HEK293T (cell line): ENCODE measurements at regions not wholly inside any gene's neighbourhood (a gene's known extent, or its start where the extent isn't known, plus 50 kb on each side); places are given as distances from the start of the nearest gene placed in this dataset.
"Not testable (repeated sequence)": the region's sequence is repeated elsewhere in the genome, so short reads cannot be mapped to it uniquely, and the experiment has no call there.

Experiments used
- CTCF ChIA-PET: fragments of 350-600 bp; formaldehyde crosslinking; extraction: SDS; loops from one replicate; lab custom pipeline; 2021; ENCODE audit warnings: antibody characterized with exemption, inconsistent platforms; lab: Yijun Ruan, JAX
- POLR2A ChIA-PET: fragments of 350-600 bp; formaldehyde crosslinking; extraction: SDS; loops from one replicate; lab custom pipeline; 2020; ENCODE audit warnings: antibody characterized with exemption, inconsistent platforms; lab: Yijun Ruan, JAX
- DNase-seq: peaks from one replicate; pipeline ENCODE4 v3.0.0; 2012; ENCODE audit warnings: mixed read lengths; ENCODE audit errors: extremely low spot score
- ARNT ChIP-seq: fragments of 450-650 bp; IDR thresholded peaks from 2 replicates; pipeline ENCODE4 v1.6.1; 2017; ENCODE audit warnings: mild to moderate bottlenecking
- BHLHE40 ChIP-seq: fragments of 450-650 bp; IDR thresholded peaks from 2 replicates; pipeline ENCODE4 v1.6.1; 2016; ENCODE audit warnings: mild to moderate bottlenecking, moderate library complexity, borderline replicate concordance
- CTBP1 ChIP-seq: fragments of 450-650 bp; IDR thresholded peaks from 2 replicates; pipeline ENCODE4 v1.6.1; 2016; ENCODE audit warnings: borderline replicate concordance
- ELF4 ChIP-seq: fragments of 450-650 bp; IDR thresholded peaks from 2 replicates; pipeline ENCODE4 v1.6.1; 2017; ENCODE audit warnings: antibody characterized with exemption
- FOXA1 ChIP-seq: fragments of 450-650 bp; IDR thresholded peaks from 2 replicates; pipeline ENCODE4 v1.6.1; 2016; ENCODE audit warnings: mild to moderate bottlenecking
- FOXK2 ChIP-seq: fragments of 450-650 bp; IDR thresholded peaks from 2 replicates; pipeline ENCODE4 v1.6.1; 2016; ENCODE audit warnings: mild to moderate bottlenecking
- FOXM1 ChIP-seq: fragments of 450-650 bp; IDR thresholded peaks from 2 replicates; pipeline ENCODE4 v1.6.1; 2017; ENCODE audit warnings: mild to moderate bottlenecking, borderline replicate concordance
- HDGF ChIP-seq: fragments of 450-650 bp; IDR thresholded peaks from 2 replicates; pipeline ENCODE4 v1.6.1; 2017; ENCODE audit warnings: antibody characterized with exemption, borderline replicate concordance
- L3MBTL2 ChIP-seq: fragments of 450-650 bp; conservative IDR thresholded peaks from 2 replicates; pipeline ENCODE4 v1.6.1; 2016; ENCODE audit warnings: mild to moderate bottlenecking
- LEF1 ChIP-seq: fragments of 450-650 bp; IDR thresholded peaks from 2 replicates; pipeline ENCODE4 v1.6.1; 2017; ENCODE audit warnings: mild to moderate bottlenecking, borderline replicate concordance
- NFRKB ChIP-seq: fragments of 450-650 bp; IDR thresholded peaks from 2 replicates; pipeline ENCODE4 v1.6.1; 2016; ENCODE audit warnings: mild to moderate bottlenecking, moderate library complexity
- SP1 ChIP-seq: fragments of 450-650 bp; IDR thresholded peaks from 2 replicates; pipeline ENCODE4 v1.6.1; 2017
- SUZ12 ChIP-seq: fragments of 450-650 bp; IDR thresholded peaks from 2 replicates; pipeline ENCODE4 v1.6.1; 2016; ENCODE audit warnings: mild to moderate bottlenecking
- TARDBP ChIP-seq: fragments of 450-650 bp; IDR thresholded peaks from 2 replicates; pipeline ENCODE4 v1.6.1; 2016
- ZNF384 ChIP-seq: fragments of 450-650 bp; IDR thresholded peaks from 2 replicates; pipeline ENCODE4 v1.6.1; 2016
- TF ChIP-seq, protein P1 (sequence below): fragments of 450-650 bp; IDR thresholded peaks from 2 replicates; pipeline ENCODE4 v1.6.1; 2016

- CTCF ChIA-PET: no interaction called here
- no peak for DNase-seq
- TF ChIP-seq, protein P1, sequence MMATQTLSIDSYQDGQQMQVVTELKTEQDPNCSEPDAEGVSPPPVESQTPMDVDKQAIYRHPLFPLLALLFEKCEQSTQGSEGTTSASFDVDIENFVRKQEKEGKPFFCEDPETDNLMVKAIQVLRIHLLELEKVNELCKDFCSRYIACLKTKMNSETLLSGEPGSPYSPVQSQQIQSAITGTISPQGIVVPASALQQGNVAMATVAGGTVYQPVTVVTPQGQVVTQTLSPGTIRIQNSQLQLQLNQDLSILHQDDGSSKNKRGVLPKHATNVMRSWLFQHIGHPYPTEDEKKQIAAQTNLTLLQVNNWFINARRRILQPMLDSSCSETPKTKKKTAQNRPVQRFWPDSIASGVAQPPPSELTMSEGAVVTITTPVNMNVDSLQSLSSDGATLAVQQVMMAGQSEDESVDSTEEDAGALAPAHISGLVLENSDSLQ: no peak
- TF ChIP-seq ZNF384: no peak
- no peak for TF ChIP-seq HDGF
- no peak for TF ChIP-seq SP1
- TF ChIP-seq NFRKB: no peak
- no peak for TF ChIP-seq FOXA1
- POLR2A ChIA-PET: no interaction called here
Measured at GRCh38 chr5:115751176-115751575, 65.3 kb downstream of the CDO1 start.

DNA sequence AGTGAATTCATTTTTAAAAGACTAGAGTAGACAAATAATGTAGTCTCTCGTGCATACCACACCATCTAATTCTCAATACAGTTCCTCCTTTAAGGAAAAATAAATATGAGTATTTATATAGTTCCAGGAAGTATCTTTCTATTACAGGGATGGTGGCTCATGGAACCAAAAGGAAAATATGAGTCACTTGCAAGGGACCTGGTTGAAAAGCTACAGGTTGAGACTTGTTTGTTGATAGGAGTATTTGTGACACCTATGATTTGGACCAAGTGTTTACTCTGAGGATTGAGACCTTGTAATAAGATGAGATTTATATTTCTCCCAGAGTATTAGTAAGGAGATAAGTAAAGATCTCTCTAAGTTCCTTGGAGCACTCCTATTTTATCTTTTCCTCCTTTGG is 67.4 kb downstream of the CDO1 start:
- POLR2A ChIA-PET: no interaction called here
- DNase-seq: no peak
- no peak for TF ChIP-seq SUZ12
- TF ChIP-seq NFRKB: no peak
- TF ChIP-seq FOXK2: no peak
- no peak for TF ChIP-seq CTBP1
- TF ChIP-seq L3MBTL2: no peak
- TF ChIP-seq ARNT: no peak
- TF ChIP-seq LEF1: no peak
- TF ChIP-seq, protein P1: no peak
- no peak for TF ChIP-seq TARDBP
- TF ChIP-seq FOXA1: no peak
- TF ChIP-seq HDGF: no peak
- no peak for TF ChIP-seq ZNF384
- TF ChIP-seq SP1: no peak
- TF ChIP-seq BHLHE40: no peak
- no peak for TF ChIP-seq ELF4
- TF ChIP-seq FOXM1: no peak
- CTCF ChIA-PET: no interaction called here

GRCh38 chr5:115739245-115739644 is 77.2 kb downstream of the CDO1 start:
- POLR2A ChIA-PET, DNase-seq, CTCF ChIA-PET: not testable (repeated sequence)

- ChIA-PET POLR2A (no interaction called here), CTCF (no interaction called here)
- DNase-seq: no peak
- TF ChIP-seq HDGF (no peak), BHLHE40 (no peak), TARDBP (no peak), SP1 (no peak), ZNF384 (no peak), L3MBTL2 (no peak), ARNT (no peak), SUZ12 (no peak), FOXA1 (no peak)
- TF ChIP-seq, protein P1: no peak
Measured at GRCh38 chr5:115738830-115739229, 77.6 kb downstream of the CDO1 start.

DNA sequence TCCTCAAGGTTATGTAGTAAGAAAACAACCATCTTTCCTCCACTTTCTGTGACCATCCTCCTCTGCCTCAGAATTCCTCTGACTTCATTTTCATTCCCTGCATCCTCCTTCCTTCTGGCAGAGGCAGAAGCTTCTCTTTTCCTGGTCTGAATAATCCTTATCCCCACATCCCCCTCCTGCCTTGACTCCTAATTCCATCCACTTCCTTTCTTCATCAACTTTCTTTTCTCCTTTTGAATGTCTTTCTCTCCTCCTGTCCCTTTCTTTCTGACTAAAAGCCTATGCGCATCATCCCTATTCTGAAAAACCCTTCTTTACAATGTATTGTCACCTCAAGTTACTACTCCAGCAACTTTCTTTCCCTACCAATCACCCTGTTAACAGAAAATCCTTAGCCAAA is 79.0 kb downstream of the CDO1 start:
- ChIA-PET CTCF (no interaction called here), POLR2A (no interaction called here)
- DNase-seq: no peak
- no peak for TF ChIP-seq ZNF384

- ChIA-PET POLR2A (no interaction called here), CTCF (no interaction called here)
- DNase-seq: no peak
- TF ChIP-seq L3MBTL2 (no peak), BHLHE40 (no peak), SP1 (no peak), HDGF (no peak), CTBP1 (no peak), SUZ12 (no peak), ARNT (no peak), FOXK2 (no peak), NFRKB (no peak)
- TF ChIP-seq, protein P1: no peak
Measured at GRCh38 chr5:115736690-115737005, 79.8 kb downstream of the CDO1 start.

DNA sequence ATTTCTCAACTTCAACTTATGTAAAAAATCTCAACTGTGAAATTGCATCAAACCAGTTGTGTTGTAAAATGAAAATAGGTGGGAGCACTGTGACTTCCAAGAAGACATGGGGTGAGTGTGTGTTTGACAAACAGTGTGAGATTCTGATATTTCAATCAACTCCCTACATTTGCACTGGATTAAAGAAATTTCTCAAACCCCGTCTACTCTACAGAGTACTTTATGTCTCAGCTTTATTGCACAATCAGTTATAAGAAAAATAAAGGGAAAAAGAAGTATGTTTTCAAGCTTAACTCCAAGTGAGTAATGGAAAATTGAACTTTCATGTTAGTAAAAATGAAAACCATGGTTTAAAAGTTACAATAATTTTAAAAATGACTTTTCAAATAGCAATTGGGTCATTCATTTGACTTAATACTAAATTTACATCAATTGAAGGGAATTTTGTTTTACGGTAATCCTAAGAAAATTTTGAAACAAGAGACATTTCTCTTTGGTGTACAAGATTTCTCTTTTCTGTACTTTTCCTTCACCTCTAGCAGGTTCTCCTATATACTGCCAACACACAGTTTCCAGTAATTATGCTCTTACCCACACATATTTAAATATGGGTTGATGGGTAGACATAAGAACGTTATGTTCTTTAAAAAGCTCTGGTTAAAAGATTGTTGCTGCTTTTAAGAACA is 80.3 kb downstream of the CDO1 start:
- POLR2A ChIA-PET: no interaction called here
- DNase-seq: no peak
- CTCF ChIA-PET: no interaction called here
- TF ChIP-seq SUZ12 (no peak), BHLHE40 (no peak), FOXM1 (no peak), ARNT (no peak), ZNF384 (no peak), LEF1 (no peak), SP1 (no peak), CTBP1 (no peak), HDGF (no peak), FOXK2 (no peak)
- TF ChIP-seq, protein P1: no peak
